HFF-Myc (cell line): ENCODE measurements at regions not wholly inside any gene's neighbourhood (a gene's known extent, or its start where the extent isn't known, plus 50 kb on each side); places are given as distances from the start of the nearest gene placed in this dataset.

Experiments
- DNase-seq: peaks from one replicate; pipeline ENCODE4 v3.0.0-alpha.2; 2011; ENCODE audit warnings: low read depth; ENCODE audit errors: extremely low read depth
- H3K4me3 ChIP-seq: replicated peaks from 2 replicates; pipeline ENCODE4 v1.5.1; 2011; ENCODE audit warnings: low read depth, mild to moderate bottlenecking, control low read depth, low read length
- TF ChIP-seq, protein P1 (sequence below): IDR thresholded peaks from 2 replicates; pipeline ENCODE4 v1.5.1; 2012; ENCODE audit warnings: mild to moderate bottlenecking, low read depth, low read length, control low read depth; ENCODE audit errors: missing control alignments

DNA sequence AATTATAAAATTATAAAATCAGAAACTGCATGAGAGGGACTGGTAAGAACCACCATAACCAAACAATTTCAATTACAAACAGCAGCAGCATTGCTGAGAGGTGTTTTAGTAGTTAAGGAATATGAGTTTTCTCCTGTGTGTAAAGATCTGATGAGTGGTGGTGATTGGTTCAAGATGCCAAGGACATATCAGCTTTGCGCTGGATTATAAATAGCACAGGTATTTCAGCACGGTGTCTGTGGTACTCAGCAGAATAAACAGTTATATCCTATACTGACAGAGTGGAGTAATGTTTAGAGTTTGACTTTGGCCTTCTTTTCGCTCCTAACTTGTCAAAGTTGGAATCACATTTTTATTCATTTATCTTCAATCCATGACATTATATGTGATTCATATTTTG lies 501.0 kb downstream of the CDH26 start:
- TF ChIP-seq, protein P1, sequence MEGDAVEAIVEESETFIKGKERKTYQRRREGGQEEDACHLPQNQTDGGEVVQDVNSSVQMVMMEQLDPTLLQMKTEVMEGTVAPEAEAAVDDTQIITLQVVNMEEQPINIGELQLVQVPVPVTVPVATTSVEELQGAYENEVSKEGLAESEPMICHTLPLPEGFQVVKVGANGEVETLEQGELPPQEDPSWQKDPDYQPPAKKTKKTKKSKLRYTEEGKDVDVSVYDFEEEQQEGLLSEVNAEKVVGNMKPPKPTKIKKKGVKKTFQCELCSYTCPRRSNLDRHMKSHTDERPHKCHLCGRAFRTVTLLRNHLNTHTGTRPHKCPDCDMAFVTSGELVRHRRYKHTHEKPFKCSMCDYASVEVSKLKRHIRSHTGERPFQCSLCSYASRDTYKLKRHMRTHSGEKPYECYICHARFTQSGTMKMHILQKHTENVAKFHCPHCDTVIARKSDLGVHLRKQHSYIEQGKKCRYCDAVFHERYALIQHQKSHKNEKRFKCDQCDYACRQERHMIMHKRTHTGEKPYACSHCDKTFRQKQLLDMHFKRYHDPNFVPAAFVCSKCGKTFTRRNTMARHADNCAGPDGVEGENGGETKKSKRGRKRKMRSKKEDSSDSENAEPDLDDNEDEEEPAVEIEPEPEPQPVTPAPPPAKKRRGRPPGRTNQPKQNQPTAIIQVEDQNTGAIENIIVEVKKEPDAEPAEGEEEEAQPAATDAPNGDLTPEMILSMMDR, result no peak
- DNase-seq, result no peak
- no peak overlapping the region for H3K4me3 ChIP-seq

DNA sequence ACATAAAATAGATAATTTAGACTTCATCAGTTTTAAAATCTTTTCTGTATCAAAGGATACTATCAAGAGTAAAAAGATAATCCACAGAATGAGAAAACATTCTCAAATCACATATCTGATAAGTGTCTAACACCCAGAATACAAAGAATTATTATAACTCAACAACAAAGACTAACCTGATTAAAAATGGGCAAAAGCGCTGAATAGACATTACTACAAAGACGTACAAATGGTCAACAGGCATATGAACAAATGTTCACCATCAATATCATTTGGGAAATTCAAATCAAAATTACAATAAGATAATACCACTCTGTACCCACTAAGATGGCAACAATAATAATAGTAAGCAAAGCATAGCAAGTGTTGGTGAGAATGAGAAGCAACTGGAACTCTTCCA lies 503.8 kb downstream of the CDH26 start:
- H3K4me3 ChIP-seq, result no peak overlapping the region
- TF ChIP-seq, protein P1, result no peak
- no peak for DNase-seq

DNA sequence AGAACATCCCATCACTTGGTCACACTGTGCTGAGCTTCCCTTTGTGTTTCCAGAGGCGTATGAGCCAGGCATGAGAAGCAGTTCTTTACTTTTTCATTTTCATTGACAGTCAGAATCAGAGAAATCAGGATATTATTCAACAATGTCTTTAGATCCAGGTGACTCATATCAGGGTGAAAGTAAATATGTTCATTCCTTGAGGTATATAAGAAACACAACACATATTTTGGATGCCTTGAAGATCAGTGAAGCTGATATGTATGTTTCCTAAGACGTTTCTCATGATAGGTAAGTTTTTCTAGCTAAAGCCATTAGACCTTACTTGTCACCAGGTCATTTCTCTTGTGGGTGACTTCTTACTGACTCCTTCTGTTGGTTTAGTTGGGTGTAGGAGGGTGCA lies 505.6 kb downstream of the CDH26 start:
- TF ChIP-seq, protein P1, result no peak
- H3K4me3 ChIP-seq, result no peak overlapping the region
- no peak for DNase-seq

DNA sequence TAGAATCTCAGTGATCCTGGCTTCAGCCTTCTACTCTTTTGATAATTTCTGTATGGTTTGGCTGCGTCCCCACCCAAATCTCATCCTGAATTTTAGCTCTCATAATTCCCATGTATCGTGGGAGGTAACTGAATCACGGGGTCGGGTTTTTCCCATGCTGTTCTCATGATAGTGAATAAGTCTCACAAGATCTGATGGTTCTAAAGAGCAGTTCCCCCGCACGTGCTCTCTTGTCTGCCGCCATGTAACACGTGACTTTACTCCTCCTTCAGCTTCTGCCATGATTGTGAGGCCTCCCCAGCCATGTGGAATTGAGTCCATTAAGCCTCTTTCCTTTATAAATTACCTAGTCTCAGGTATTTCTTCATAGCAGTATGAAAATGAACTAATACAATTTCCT lies 507.2 kb downstream of the CDH26 start:
- TF ChIP-seq, protein P1, result no peak
- DNase-seq, result no peak
- no peak overlapping the region for H3K4me3 ChIP-seq

DNA sequence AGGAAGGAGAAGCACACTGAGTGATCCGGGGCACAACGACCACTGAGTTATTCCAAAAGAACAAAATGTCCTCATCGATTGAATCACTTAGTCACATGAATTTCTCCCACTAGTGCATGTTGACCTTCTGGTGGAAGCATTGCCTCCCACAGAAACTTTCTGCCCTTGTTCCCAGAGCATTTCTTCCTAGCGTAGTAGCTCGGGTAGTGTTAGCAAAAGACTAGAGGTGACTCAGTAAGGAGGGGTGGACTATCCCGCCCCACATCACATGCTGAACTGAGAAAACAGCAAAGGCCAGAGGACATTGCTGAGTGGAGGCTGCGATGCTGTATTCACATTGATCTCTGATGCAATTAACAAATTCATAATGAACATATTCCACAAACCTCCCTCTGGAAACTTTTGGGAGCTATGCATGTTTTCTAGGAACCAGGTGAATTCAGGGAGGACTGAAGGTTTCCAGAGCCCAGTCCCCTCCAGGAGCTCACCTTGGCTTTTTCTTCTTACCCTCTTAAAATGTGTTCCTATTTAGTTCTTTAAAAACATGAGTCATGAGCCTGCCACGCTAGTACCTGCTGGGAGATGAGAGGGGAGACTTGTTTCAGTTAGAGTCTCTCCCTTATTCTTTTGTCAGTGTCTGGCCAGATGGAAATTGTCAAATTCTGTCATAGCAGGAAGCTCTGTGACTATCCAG lies 507.9 kb downstream of the CDH26 start:
- H3K4me3 ChIP-seq, result no peak overlapping the region
- TF ChIP-seq, protein P1, result no peak
- DNase-seq, result no peak

DNA sequence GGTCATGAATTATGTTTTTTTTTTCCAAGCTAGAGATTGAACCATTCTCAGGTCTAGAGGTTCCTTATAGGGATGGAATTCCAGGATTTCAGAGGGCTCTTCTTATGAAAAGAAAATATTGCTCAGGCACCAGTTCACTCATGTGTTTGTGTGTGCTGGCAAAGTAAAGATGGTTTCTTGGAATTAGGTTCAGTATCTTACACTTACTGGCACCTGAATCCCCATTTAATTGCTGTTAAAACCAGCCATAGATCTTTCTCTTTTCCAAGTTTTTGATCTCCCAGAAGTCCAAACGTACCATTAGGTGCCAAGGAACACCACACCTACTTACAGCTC lies 508.4 kb downstream of the CDH26 start:
- TF ChIP-seq, protein P1, result no peak
- no peak for DNase-seq
- H3K4me3 ChIP-seq, result no peak overlapping the region

DNA sequence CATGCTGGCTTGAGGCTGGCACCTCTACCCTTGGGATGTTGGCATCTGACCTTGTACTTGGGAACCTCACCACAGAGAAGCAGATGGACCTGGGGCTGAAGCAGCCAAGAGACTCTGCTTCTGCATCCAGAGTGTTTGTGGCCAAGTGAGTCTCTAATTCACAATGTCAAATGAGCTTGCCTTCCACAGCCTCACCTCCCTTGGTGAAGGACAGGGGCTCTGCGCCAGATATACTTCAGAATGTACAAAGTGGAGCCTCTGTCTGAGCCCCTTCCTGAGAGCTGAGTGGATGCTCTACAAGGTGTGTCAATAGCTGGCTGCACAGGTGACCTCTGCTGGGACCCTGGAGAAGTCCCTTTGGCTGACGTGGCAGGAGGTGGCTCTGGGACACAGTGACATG lies 508.9 kb downstream of the CDH26 start:
- H3K4me3 ChIP-seq, result no peak overlapping the region
- DNase-seq, result no peak
- TF ChIP-seq, protein P1, result no peak
